ENCODE measurements at regions not wholly inside any gene's neighbourhood (a gene's known extent, or its start where the extent isn't known, plus 50 kb on each side); places are given as distances from the start of the nearest gene placed in this dataset.
"Not testable (repeated sequence)": the region's sequence is repeated elsewhere in the genome, so short reads cannot be mapped to it uniquely, and the experiment has no call there.

DNA sequence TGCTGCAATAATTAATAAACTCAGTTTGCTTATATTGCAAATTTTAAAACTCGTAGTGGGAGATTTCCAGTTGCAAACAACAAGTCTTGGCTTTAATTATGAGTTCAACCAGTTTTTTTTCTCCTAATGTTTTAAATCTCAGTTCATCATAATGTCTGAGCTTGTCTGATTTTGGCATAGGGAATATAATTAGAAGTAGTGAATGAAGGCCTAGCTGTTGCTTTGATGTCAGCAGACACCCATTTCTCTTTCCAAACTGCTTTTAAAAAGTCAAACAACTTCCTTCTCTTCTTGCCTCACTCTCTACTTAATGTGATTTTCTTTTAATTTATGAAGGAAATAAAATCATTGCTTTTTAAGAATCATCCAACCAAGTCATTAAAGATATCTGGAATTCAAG, 1462.1 kb downstream of the DPP10 start:
- no peak for DNase-seq (ENCODE audit: low read depth)

DNA sequence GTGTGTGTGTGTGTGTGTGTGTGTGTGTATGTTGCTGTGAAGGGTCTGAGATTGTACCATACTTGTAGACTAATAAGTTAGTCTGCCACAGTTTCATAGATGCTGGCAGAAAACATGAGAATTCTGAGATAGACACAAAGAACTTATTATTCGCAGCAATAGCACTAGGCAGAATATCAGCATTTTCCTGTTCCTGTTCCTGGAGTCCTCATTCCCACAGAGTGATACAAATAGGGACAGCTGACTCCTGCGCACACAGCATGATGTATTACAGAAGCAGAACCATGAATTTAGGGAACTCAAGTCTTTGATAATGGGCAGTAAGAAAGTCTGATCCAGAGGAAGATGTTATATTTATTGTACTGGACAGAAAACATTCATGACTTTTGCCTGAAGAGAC, 1466.3 kb downstream of the DPP10 start:
- no peak for DNase-seq (ENCODE audit: low read depth)

DNA sequence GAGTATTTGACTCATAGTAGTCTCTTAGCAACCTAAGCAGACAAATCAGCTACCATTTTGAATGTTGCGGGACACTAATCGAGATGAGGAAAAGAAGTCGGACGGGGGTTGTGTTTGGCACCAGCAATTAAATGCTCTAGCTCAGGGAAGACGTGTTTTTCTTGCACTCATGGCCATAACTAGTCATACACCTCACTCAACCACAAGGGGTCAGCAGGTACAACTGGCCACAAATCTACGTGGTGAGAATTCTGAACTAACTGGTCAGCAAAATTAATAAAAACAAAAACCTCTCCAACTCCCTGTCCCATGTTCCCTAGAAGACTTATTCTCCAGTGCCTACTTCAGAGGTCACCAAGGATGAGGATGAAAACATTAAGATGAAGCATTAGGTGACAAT, 1467.8 kb downstream of the DPP10 start:
- peak; percentile 8 for DNase-seq (ENCODE audit: low read depth)

DNA sequence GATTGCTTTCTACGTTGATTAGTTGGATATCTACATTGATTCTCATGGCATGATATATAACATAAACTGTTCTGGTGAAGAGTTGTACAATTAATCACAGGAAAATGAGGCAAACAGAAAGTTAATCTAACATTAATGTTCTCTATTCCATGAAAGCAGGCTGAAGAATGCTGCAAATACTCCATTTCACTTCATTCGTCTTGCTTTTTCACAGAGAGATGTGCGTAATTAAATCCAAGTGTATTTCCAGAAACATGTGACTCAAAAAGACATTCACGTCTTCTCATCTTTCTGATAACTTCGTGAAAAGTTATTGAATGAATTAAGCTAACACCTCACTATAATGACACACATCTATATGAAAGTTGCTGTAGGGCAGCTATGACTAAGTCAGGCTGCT, 1471.5 kb downstream of the DPP10 start:
- no peak for DNase-seq (ENCODE audit: low read depth)

DNA sequence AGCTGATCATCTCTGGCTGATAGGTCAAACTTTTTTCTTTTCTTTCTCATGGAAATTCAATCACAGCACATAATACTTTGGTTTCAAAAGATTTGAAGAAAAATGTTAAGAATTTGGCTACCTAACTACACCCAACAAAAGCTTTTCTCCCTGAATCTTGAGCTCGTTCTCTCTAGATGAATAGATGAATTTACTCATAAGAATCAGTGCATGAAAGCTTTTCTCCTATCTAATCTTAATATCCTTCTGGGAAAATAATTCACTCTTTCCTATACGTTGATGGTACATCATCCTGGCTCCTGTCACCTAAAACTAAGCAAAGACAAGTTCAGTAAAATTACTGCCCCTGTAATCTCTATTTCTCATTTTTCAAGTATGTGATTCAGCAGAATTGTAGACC, 1479.1 kb downstream of the DPP10 start:
- no peak for DNase-seq (ENCODE audit: low read depth)

DNA sequence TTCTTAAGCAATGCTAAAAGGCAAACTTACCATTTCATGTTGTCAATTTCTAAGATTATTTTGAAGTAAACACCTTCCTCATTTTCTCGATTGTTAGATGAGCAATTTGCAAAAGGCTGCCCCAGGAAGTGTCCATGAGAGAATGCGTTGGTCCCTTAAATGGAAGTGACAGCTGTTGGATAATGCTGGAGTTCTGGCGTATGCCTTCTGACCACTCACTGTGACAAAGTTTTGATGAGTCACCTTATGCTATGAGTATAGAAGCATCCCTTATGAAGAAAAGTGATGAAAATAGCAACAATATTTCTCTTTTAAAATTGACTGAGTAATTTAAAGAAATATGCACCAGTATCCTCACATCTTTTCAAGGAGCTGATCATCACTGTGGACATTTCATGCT, 1497.5 kb downstream of the DPP10 start:
- DNase-seq (ENCODE audit: low read depth) = no peak

DNA sequence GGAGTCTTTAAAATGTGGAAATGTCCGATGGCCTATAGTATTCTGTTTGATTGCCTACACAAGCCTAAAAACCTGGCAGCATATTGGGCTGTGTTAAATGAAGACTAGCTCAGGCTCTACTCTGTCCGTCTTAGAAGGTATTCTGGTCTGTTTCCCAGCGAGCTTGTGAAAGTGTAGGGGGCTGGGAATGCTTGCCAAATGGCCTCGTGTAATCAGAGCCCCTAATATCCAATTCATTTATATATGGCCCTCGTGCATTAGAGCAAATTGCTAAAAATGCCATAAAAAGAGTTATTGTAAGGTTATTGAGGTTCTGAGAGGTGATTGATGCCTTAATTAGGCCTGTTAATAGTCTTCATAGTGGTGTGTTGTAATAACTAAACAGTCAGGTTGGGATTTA, 1500.4 kb downstream of the DPP10 start:
- DNase-seq (ENCODE audit: low read depth) = no peak

DNA sequence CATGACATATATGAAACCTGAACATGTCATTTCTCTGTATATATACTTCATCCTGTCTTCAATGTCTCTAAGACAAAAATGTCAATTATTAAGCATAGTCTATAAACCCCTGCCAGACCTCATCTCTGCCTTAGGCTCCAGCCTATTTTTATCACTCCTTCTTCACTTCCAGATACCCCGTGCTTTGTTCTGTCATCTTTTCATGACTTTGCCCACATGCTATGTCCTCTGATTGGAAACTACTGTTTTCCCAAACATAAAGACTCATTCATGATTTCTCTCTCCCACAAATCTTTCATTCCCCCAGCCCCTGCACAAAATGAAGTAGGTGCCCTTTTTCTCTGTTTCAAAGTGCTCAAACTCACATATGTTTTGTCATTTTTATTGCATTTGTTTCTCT, 1503.9 kb downstream of the DPP10 start:
- no peak for DNase-seq (ENCODE audit: low read depth)

DNA sequence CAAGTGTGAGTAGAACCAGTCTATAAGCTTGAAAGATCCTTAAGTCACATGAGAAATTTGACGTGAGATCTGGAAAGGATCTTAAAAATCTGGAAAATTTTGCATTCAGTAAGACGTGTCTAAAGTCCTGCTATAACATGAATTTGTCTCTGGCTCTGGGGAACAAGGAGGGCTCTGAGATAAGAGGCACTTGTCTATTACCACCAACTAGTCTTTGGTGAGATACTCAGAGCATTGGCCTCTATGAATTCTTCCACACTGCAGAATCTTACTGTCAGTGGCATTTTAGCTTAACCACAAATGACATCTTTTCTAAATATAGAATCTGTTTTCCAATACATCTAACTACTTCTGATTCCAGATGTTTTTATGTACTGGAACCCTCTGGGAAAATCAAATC, 1504.5 kb downstream of the DPP10 start:
- no peak for DNase-seq (ENCODE audit: low read depth)

DNA sequence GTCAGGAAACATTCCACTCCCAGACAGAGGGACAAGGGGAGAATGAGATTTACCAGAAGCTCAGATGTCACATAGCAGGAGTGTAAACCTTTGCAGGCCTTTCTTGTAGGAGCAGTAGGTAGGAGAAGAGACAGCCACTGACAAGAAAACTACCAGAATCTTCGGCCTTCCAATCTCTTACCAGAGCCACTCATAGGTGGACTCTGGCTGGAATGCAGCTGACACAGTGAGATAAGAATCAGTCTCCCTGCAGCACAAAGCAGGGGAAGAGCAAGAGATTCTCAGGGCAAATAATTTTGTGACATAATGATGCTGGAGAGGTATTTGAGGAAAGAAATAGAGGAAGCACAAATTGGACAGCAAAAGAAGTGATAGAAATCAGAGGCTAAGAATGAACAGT, 1534.5 kb downstream of the DPP10 start:
- no peak for DNase-seq (ENCODE audit: low read depth)

DNA sequence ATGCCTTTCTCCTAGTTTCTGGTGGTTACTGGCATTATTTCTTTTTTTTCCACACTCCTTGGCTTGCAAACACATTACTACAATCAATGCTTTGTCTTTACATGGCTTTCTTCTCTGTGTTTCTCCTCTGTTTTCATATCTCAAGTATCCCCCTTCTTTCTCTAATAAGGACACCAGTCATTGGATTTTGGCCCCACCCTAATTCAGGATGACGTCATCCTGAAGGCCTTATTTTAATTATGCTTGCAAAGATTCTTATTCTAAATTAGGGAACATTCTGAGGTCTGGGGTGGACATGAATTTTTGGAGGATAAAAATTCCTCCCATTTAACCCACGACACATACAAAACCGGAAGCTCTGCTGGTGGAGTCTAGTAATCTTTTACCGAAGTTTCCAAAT, 1556.6 kb downstream of the DPP10 start:
- no peak for DNase-seq (ENCODE audit: low read depth)

DNA sequence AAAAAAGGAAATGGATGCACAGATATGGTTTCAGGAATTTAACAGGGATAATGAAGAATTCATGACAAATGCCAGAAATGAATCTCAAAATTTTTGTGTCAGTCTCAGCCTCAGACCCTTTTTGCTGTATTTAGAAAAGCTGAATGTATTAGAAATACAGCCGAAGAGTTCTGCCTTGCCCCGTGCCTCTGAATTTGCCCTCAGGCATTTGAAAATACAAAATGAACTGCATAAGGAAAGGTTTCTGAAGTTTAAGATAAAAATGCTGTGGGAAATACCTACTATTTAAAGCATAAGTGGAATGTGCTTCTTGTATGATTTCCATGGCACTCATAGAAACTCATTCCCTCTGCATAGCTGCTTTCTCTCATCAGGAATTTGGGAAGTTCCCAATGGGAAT, 1580.6 kb downstream of the DPP10 start:
- DNase-seq (ENCODE audit: low read depth) = no peak

DNA sequence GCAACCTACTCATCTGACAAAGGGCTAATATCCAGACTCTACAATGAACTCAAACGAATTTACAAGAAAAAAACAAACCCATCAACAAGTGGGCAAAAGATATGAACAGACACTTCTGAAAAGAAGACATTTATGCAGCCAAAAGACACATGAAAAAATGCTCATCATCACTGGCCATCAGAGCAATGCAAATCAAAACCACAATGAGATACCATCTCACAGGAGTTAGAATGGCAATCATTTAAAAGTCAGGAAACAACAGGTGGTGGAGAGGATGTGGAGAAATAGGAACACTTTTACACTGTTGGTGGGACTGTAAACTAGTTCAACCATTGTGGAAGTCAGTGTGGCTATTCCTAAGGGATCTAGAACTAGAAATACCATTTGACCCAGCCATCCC, 1596.3 kb downstream of the DPP10 start:
- not testable (repeated sequence) for DNase-seq (ENCODE audit: low read depth)

DNA sequence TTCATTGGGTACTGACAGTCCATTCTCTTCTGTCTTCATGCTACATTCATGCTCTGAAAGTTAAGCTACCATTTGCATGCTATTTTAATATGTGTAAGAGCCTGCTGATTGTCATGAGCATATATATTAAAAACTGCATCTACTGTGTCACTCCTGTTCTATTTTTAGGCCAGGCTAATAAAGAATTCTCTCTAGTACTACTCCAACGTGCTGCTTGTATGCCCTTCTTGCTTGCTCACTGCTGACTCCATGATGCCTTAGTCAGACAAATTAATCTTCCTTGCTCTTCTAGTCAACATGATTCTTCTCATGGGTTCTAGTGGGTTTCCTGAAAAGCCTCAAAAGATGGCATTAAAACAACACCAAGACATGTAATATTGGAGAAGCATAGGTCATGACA, 1600.1 kb downstream of the DPP10 start:
- no peak for DNase-seq (ENCODE audit: low read depth)

DNA sequence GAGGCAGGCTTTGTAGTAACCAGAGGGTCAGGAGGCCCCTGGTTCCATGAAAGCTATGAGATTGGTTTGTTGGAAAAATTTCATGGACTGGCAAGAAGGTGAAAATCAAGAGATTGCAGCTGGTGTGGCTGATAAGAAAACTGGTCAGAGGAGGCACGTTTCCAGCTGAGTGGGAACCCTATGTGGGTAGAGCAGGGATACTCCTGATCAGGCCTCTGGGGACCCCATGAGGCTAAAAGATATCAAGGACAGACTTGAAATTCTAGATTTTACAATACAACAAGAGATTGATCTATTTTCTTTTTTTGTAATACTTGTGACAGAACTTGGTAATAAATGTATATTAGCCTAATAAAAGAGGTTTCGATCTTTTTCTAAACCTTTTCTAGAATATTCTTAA, 1615.1 kb downstream of the DPP10 start:
- no peak for DNase-seq (ENCODE audit: low read depth)

DNA sequence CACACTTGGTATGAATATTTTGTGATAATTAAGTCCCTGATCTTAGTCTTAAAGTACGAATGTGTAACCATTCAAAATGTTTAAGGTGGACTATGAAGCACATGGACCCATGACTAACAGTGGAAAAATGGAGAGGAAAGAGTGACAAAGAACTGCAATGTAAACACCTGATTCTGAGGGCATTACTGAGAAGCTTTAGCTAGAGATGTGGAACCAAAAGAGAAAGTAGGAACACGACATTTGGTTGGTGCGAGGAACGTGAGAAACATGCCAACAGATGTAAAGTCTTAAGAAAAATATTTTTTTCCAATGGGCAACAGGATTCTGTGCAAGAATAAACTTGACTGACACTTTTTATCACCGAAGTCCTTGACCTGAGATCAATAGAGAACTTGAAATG, 1618.6 kb downstream of the DPP10 start:
- no peak for DNase-seq (ENCODE audit: low read depth)

DNA sequence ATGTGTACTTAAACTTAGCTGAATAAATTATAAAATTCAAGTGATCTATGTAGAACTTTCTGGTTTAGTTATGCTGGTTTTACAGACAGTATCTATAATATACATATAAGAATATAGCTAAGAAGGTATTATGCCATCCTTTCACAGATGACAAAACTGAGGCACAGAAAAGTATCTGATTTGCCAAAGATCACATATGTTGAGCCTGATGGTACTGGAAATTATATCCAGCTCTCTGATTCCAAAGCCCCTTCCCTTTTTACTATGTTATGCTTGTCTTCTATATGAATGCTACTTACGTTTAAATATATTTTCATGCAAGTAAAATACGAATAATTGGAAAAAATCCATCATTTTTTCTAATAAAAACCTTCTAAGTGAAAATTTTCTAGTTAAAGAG, 1631.3 kb downstream of the DPP10 start:
- no peak for DNase-seq (ENCODE audit: low read depth)

DNA sequence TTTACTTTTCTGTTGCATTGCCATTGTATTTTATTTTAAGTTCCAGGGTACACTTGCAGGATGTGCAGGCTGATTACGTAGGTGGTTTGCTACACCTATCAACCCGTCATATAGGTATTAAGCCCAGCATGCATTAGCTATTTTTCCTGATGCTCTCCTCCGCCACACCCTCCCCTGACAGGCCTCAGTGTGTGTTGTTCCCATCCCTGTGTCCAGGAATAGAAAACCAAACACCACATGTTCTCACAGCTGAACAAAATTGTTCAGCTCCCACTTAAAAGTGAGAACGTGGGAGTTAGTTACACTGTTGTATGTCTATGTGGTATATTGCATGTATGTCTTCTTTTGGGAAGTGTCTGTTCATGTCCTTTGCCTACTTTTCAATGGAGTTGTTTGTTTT, 1631.7 kb downstream of the DPP10 start:
- DNase-seq (ENCODE audit: low read depth) = no peak

DNA sequence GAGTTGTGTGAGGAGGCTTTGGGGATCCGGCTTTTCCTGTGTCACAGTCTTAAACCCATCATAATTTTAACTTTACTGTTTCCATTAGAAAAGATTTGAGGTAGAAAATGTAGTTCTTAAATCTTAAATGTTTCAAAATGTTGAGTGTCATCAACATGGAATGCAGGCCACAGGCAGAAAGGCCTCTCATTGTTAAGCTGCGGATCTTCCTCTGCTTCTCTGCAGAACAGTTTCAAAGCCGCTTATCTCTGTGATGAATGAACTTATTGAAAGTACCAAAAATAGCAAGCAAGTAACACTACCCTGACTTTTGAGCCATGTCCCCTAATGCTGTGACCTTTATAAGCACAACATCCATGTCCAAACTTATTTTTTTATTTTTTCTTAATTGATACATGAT, 1645.8 kb downstream of the DPP10 start:
- DNase-seq (ENCODE audit: low read depth) = no peak

DNA sequence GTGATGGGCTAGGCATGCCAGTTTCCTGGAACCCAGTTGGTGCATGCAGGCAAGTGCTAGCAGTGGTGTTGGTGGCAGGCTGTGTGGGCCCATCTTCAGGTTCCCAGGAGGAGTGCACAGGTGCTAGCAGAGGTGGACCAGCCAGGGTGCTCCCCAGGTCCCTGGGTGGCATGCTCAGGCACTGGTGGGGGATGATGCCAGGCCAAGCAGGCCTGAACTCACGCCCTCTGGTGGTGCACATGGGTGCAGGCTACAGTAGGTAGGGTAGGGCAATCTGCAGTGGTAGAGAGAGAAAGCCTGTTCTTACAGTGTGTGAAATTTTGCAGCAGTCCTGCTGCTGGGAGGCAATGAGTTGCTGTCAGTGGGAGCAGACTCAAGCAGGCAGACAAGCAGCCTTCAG, 1651.8 kb downstream of the DPP10 start:
- DNase-seq (ENCODE audit: low read depth) = peak; percentile 5

DNA sequence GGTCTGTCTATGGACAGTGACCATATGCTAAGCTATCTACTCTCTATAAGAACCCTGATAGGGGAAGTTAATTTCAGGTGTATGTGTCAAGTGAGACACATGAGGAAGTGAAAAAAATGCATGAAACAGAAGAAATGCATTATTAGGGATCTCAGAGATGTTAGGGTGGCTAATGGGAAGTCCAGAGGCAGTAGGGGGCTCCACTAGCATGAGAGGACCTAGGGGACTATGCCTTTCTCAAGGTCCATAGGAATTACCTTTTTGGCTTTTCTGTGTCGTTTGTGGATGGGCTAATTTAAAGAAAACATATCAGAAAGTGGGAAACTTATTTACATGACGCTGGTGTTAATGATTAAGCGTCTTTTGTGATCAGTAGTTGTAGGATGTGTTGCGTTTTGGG, 1653.2 kb downstream of the DPP10 start:
- no peak for DNase-seq (ENCODE audit: low read depth)

DNA sequence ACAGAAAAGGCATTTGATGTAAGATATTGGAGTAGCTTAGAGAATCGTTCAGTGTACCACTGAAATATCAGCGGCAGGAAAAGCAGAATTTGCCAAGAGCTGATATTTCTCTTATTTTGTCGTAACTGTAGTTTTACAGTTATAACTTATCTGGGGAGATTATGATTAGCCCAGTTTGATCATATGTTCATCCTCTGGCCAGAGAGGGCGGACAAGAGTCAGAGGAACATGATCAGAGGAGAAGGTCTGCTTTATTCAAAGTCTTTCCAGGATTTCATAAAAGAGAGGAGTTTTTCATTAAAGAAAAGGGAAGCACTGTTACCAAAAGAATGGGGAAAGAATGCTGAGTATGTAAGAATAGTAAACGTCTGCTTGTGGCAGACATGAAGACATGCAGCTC, 1655.6 kb downstream of the DPP10 start:
- DNase-seq (ENCODE audit: low read depth) = no peak

DNA sequence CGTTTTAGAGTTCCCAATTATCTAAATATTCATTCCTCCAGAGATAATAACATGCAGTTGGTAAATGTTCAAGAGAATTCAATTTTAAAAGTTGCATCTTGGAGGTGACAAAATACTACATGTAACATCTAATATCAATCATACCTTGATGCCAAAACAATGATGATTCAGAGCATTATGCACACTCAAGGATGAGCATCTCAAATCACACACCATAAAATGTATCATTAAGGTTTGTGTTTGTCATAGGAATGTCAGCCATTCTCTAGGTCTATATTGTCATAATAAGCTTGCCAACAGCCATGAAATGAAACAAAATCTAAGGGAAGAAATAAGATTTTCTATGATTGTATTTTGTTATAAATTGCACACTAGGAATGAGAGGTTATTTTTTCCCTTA, 1667.0 kb downstream of the DPP10 start:
- DNase-seq (ENCODE audit: low read depth) = no peak

DNA sequence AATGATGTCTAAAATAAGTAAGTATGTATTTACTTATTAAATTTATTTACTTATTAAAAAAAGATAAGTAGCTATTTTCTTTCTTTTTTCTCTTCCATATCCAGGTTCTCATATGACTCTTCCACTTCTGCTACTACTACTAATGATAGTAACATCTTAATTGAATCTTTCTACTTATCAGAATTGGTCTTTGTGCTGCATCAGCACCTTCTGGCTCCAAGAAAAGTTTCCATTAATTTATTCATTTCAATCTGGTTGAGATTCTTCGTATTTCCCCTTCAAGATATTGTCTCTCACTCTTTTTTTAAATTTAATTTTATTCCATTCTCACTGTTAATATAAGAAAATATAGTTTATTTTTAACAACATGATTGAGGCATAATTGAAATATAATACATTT, 1675.4 kb downstream of the DPP10 start:
- DNase-seq (ENCODE audit: low read depth) = no peak

DNA sequence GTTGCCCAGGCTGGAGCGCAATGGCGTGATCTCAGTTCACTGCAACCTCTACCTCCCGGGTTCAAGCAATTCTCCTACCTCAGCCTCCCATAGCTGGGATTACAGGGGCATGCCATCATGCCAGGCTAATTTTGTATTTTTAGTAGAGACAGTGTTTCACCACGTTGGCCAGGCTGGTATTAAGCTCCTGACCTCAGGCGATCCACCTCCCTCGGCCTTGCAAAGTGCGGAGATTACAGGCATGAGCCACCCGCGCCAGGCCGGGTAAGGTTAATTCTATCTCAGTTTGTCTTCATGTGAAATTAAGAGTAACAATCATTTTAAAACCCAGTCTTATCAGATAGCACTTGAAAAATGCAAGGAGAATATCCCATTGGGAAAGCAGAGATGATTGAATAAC, 1681.7 kb upstream of the DDX18 start:
- no peak for DNase-seq (ENCODE audit: low read depth)

Measured in HT1080 (cell line).